ENCODE measurements at regions not wholly inside any gene's neighbourhood (a gene's known extent, or its start where the extent isn't known, plus 50 kb on each side); places are given as distances from the start of the nearest gene placed in this dataset.
"Not testable (repeated sequence)": the region's sequence is repeated elsewhere in the genome, so short reads cannot be mapped to it uniquely, and the experiment has no call there.

DNA sequence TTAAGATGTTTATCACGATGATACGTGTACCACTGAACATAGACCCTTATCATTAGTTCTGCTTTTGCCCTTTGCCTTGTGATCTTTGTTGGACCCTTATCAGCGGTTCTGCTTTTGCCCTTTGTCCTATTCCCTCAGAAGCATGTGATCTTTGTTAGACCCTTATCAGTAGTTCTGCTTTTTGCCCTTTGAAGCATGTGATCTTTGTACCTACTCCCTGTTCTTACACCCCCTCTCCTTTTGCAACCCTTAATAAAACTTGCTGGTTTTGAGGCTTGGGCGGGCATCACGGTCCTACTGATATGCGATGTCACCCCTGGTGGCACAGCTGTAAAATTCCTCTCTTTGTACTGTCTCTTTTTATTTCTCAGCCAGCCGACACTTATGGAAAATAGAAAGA is 117.0 kb downstream of the SDHAF3 start:
- not testable (repeated sequence) for DNase-seq (ENCODE audit: low read depth); H3K4me3 ChIP-seq (ENCODE audit: low read depth, low read length)

DNA sequence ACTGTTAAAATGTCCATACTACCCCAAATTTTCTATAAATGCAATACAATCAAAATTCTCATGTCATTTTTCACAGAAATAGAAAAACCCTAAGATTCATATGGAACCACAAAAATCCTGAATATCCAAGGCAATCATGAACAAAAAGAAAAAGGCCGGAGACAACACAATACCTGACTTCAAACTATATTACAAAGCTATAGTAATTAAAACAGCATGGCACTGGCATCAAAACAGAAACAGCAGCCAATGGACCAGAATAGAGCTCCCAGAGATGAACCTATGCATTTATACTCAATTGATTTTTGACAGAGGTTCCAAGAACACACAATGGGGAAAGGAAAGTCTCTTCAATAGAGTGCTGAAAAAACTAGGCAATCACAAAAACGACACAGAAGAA is 128.8 kb downstream of the SDHAF3 start:
- H3K4me3 ChIP-seq (ENCODE audit: low read depth, low read length), result no peak overlapping the region
- TF ChIP-seq, protein P1, sequence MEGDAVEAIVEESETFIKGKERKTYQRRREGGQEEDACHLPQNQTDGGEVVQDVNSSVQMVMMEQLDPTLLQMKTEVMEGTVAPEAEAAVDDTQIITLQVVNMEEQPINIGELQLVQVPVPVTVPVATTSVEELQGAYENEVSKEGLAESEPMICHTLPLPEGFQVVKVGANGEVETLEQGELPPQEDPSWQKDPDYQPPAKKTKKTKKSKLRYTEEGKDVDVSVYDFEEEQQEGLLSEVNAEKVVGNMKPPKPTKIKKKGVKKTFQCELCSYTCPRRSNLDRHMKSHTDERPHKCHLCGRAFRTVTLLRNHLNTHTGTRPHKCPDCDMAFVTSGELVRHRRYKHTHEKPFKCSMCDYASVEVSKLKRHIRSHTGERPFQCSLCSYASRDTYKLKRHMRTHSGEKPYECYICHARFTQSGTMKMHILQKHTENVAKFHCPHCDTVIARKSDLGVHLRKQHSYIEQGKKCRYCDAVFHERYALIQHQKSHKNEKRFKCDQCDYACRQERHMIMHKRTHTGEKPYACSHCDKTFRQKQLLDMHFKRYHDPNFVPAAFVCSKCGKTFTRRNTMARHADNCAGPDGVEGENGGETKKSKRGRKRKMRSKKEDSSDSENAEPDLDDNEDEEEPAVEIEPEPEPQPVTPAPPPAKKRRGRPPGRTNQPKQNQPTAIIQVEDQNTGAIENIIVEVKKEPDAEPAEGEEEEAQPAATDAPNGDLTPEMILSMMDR (IDR thresholded peaks at IDR 0.05; ENCODE audit: control insufficient read depth, extremely low read depth, insufficient read depth), result no peak
- no peak for DNase-seq (ENCODE audit: low read depth)

DNA sequence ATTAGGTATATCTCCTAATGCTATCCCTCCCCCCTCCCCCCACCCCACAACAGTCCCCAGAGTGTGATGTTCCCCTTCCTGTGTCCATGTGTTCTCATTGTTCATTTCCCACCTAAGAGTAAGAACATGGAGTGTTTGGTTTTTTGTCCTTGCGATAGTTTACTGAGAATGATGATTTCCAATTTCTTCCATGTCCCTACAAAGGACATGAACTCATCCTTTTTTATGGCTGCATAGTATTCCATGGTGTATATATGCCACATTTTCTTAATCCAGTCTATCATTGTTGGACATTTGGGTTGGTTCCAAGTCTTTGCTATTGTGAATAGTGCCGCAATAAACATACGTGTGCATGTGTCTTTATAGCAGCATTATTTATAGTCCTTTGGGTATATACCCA is 140.7 kb downstream of the SDHAF3 start:
- not testable (repeated sequence) for DNase-seq (ENCODE audit: low read depth); H3K4me3 ChIP-seq (ENCODE audit: low read depth, low read length)

DNA sequence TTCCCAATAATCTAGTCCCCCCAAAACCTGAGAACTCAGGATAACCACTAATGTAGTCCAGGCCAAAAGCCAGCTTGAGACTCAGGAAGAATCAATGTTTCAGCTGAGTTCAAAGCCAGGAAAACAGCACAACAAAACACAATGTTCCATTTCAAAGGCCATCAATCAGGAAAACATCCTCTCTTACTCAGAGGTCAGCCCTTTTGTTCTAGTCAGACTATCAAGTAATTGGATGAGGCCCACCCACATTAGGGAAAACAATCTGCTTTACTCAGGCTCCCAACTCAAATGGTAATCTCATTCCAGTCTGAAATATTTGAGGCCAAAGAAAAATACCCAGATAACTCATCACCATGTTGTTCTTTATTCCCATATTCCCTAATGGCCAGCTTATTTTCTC is 152.2 kb downstream of the SDHAF3 start:
- TF ChIP-seq, protein P1 (IDR thresholded peaks at IDR 0.05; ENCODE audit: control insufficient read depth, extremely low read depth, insufficient read depth), result no peak
- no peak for DNase-seq (ENCODE audit: low read depth)
- H3K4me3 ChIP-seq (ENCODE audit: low read depth, low read length), result no peak overlapping the region

DNA sequence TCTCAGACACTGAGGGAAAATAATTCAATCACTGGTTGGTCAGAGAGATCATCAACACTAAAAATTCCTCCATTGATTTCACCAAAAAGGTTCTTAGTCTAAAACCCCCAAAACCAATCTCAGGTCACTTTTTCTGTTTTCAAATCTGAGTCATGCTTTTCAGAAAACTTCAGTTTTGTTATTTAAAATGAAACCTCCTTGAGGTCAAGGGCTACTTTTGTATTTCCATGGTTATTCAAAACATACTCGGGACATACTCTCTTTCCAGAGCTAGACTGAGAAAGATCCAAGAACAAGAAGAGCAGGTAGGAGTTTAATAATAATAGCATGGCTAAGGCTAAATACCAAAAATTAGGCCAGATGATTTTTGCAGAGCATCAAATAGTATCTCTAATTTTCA is 152.8 kb downstream of the SDHAF3 start:
- no peak for DNase-seq (ENCODE audit: low read depth)
- TF ChIP-seq, protein P1 (IDR thresholded peaks at IDR 0.05; ENCODE audit: control insufficient read depth, extremely low read depth, insufficient read depth), result no peak
- no peak overlapping the region for H3K4me3 ChIP-seq (ENCODE audit: low read depth, low read length)

DNA sequence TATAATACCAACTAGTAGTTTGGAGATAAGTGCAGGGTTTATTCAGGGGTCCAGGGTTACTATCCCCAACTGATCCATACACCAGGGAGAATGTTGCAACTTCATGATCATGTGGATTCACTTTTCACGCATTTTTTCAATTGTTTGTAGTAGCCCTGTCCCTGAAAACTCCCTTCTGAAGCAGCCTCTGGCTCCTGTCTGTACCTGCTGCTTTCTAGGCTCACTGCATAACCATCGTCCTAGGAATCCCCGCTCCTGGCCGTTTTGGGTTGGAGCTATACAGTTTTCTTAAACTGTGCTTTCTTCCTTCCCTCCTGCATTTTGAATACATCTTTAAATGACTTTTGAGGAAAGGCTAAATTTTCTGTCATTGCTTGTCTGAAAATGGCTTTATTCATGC is 154.1 kb downstream of the SDHAF3 start:
- H3K4me3 ChIP-seq (ENCODE audit: low read depth, low read length), result no peak overlapping the region
- no peak for DNase-seq (ENCODE audit: low read depth)
- TF ChIP-seq, protein P1 (IDR thresholded peaks at IDR 0.05; ENCODE audit: control insufficient read depth, extremely low read depth, insufficient read depth), result no peak

DNA sequence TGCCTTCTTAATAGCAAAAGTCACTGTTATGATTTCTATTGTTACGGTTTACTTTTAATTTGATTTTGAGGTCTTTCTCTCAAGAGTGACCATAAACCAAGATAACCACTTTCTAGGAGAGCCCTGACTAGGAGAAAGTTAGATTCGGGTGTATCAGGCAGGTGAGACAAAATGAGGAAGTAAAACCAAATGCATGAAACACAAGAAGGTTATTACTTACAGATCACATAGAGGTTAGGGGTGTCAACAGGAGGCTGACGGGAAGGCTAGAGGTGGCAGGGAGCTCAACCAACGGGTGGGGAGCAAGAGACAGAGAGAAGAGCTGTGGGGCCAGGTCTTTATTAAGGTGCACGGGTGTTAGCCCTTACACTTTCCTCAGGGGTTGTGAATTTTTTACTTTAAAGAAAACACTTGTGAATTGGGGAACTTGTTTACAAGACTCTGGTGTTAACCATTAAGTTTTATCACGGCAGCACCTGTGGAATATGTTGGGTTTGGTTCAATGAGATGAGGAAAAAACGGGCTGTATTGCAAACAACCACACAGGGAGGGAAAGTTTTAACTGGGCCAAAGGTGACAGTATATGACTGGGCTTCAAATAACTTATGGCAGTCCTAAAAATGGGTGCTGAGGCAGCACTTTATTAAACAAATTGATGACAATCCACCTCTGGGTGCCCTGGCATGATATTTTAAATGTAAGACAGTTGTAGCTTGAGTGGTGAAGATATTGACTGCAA is 154.9 kb downstream of the SDHAF3 start:
- no peak overlapping the region for H3K4me3 ChIP-seq (ENCODE audit: low read depth, low read length)
- no peak for DNase-seq (ENCODE audit: low read depth)
- TF ChIP-seq, protein P1 (IDR thresholded peaks at IDR 0.05; ENCODE audit: control insufficient read depth, extremely low read depth, insufficient read depth), result no peak

DNA sequence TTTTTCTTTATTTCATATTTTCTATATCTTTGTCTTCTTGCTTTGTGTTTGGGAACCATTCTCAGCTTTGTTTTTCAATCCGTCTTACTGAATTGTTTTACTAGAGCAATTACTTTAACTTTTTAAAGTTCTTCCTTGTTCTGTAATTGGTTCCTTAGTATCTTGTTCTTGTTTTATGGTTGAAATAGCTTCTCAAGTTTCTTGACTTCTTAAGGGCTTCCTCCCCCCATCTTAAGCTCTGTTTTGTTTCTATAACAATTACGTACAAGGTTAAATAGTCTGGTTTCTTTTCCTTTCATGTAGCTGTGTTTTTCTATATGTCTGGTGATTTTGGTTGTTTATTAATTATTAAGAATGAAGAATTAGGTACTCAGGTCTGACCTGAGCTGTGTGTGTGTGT is 158.0 kb downstream of the SDHAF3 start:
- TF ChIP-seq, protein P1 (IDR thresholded peaks at IDR 0.05; ENCODE audit: control insufficient read depth, extremely low read depth, insufficient read depth), result no peak
- DNase-seq (ENCODE audit: low read depth), result no peak

More for the DNA sequence above, 158.0 kb downstream of the SDHAF3 start:
- H3K4me3 ChIP-seq (ENCODE audit: low read depth, low read length), result no peak overlapping the region

Measured in LNCaP clone FGC (cell line).